ENCODE measurements at regions not wholly inside any gene's neighbourhood (a gene's known extent, or its start where the extent isn't known, plus 50 kb on each side); places are given as distances from the start of the nearest gene placed in this dataset.

DNA sequence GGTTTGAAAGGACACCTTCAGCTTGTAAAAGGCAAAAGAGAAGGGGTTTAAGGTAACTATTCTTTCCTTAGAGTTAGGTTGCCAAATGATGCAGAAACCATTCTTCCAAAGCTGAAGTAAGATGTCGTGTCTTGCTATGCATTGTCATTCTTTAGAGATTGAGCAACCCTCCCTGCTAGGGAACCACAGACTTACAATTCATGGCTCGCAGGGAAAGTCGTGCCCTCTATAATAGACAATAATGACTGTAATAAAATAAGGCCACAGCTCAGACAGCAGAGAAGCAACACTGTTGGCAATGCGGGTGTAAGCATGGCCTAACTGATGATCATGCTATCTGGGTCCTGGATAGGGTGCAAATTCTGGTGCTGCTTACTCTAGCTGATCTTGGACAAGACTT, 129.6 kb upstream of the CDH13 start:
- no peak for DNase-seq (ENCODE audit: low read depth)

DNA sequence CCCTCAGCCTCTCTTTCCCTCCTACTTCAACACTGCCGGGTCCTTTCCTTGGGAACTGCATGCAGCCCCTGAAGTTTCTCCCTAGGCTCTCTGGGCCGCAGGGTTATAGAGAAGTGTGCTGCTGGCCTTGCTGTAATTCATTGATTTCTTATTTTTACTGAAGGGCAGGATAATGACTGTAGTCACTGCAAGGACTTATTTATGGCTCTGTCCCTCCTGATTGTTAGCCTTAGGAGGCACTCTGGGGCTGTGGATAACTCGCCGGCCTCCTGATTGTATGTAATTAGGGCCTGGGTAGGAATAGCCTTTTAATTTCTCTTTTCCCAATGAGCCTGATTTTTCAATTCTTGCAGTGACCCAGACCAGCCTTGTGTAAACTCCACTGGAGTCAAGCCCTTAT, 138.3 kb upstream of the CDH13 start:
- no peak for DNase-seq (ENCODE audit: low read depth)

GRCh38 chr16:82481455-82481854, 145.3 kb upstream of the CDH13 start:
- DNase-seq (ENCODE audit: low read depth), result no peak

GRCh38 chr16:82476786-82477185, 150.0 kb upstream of the CDH13 start:
- no peak for DNase-seq (ENCODE audit: low read depth)

DNA sequence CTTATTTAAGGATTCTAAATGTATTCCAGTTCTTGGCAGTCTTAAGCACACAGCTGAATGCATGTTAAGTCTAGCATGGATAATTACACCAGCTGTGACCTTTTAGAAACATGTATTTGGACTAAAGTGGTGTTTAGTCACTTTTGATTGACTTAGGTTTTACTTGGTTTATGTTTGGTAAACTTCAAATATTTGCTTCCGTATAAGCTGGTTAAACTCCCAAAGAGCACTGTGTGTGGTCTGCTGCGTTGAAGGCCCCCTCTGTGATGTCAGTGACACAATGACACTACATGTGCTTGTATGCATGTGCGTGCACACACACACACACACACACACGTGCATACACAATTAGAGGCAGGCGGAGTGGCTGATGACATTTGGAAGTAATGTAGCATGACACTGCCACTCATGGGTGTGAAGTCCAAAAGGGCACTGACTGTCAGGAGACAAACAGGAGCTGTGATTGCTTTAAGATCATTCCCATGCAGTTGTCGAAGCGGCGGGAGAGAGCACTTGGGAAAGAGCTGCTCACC, 156.1 kb upstream of the CDH13 start:
- no peak for DNase-seq (ENCODE audit: low read depth)

- DNase-seq (ENCODE audit: low read depth), result no peak
Observed at GRCh38 chr16:82470016-82470415, 156.8 kb upstream of the CDH13 start.

DNA sequence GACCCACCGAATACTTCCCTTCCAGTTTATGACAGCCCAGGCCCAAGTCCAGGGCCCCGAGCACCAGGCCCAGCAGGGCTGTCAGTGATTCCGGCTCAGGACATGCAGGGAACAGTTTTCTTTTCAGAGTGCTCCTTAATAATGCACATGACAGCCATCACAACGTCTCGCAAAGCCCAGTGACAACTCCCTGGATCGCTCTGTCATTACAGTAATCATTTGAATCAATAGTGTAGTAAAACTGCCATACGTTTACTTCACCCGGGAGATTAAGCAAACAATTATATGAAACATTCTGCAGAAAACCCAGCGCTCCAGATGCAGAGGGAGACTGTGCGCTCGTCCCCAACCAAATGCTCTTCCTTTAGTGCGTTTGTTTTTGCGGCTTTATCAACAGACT, 162.6 kb upstream of the CDH13 start:
- DNase-seq (ENCODE audit: low read depth), result no peak

GRCh38 chr16:82460766-82461165, 166.0 kb upstream of the CDH13 start:
- DNase-seq (ENCODE audit: low read depth), result no peak

- no peak for DNase-seq (ENCODE audit: low read depth)
Observed at GRCh38 chr16:82459580-82460256, 167.1 kb upstream of the CDH13 start.

GRCh38 chr16:82456683-82457082, 170.1 kb upstream of the CDH13 start:
- DNase-seq (ENCODE audit: low read depth), result peak; percentile 1

GRCh38 chr16:82454566-82454965, 172.2 kb upstream of the CDH13 start:
- DNase-seq (ENCODE audit: low read depth), result no peak

- no peak for DNase-seq (ENCODE audit: low read depth)
Observed at GRCh38 chr16:82454152-82454551, 172.6 kb upstream of the CDH13 start.

GRCh38 chr16:82452004-82452756, 174.6 kb upstream of the CDH13 start:
- no peak for DNase-seq (ENCODE audit: low read depth)

DNA sequence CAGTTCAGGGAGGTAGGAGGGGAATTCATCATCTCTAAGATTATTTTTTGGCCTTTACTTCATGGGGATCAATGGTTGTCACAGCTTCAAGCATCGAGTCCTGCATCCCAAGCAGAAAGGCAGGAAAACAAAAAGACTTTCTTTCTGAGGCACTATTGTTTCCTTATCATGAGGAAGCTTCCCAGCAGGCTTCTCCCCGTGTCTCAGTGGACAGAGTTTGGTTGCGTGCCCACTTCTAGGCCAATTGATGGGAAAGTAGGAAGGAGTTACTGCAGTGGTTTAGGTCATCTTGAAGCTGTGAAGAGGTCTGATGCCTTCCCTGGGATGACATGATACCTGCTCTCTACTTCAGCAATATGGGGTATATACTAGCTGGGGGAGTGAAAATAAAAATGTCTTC, 175.3 kb upstream of the CDH13 start:
- DNase-seq (ENCODE audit: low read depth), result no peak

DNA sequence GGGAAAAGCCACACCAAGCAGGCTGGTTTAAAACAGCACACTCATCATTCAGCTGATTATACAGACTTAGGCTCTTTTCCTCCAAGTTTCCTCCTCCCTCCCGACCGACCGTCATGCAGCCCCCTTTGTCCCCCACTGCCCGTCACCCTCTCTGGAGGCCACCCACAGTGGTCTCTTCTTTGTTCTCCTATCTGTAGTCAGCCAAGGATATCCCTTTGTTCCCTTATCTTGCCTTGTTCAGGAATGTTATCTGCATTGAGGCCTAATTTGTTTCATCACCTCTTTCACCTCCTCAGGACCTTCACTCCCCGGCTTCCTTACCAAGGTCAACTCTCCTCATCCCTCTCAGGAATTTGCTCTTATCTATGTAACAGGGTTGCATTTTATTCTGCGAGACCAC, 186.4 kb upstream of the CDH13 start:
- no peak for DNase-seq (ENCODE audit: low read depth)

DNA sequence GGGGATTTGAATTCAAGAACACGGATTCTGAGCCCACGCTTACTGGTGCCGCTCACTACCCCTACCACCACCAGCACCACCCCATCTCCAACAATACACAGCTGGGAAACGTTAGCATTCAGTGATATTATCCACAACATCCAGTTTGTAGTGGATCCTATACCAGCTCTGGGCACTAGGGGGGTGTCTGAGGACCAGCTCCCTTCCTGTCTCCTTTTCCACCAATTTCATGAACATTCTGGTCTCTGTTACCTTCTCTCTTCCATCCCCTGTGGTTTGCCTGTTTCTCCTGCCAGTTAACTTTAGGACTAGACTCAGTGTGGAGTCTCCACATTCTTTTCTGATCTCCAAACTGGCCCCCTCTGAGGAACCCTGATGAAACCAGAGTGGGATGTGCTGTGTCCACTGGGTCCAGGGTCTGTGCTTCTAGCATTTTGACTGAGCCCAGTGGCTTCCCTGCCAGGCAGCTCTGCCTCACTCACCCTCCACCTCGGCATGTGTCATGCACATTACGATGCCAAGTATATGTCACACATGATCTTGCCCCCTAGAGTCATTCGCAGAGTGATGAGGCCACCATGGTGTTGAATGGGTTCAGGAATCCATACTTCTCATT, 187.0 kb upstream of the CDH13 start:
- DNase-seq (ENCODE audit: low read depth), result no peak

GRCh38 chr16:82433042-82433441, 193.7 kb upstream of the CDH13 start:
- DNase-seq (ENCODE audit: low read depth), result no peak

DNA sequence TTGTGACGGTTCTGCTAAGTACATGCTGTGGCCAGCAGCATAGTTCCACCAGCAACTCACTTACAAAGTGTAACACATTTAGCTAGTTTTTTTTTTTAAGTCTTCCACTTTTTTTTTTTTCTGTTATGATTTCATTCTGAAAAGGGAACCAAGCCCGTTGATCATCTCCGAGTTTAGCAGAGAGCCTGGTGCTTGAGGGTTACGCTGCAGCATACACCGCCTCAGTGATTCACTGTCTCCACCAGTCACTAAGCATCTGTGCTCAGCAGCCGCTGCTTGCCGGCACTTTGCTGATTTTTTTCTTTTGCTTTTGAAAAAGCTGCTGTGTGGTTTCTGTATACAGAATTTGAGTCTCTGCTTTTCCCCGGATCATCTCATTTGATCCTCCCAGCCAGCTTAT, 194.5 kb upstream of the CDH13 start:
- no peak for DNase-seq (ENCODE audit: low read depth)

GRCh38 chr16:82425661-82426060, 201.1 kb upstream of the CDH13 start:
- DNase-seq (ENCODE audit: low read depth), result no peak

- DNase-seq (ENCODE audit: low read depth), result no peak
Observed at GRCh38 chr16:82421851-82422250, 204.9 kb upstream of the CDH13 start.

DNA sequence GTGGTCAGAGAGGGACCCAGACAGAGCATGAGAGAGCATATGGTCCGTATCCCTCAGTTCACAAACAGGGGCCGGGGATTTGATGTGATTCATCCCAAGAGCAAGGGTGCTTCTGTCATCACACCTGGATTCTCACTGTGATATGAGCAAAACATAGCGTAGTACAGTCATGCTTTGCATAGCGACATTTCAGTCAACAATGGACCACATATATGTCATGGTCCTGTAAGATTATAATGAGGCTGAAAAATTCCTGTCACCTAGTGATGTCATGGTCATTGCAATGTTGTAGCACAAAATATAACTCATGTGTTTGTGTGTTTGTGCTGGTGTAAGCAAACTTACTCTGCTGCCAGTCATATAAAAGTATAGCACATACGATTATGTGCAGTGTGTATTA, 207.4 kb upstream of the CDH13 start:
- DNase-seq (ENCODE audit: low read depth), result no peak

DNA sequence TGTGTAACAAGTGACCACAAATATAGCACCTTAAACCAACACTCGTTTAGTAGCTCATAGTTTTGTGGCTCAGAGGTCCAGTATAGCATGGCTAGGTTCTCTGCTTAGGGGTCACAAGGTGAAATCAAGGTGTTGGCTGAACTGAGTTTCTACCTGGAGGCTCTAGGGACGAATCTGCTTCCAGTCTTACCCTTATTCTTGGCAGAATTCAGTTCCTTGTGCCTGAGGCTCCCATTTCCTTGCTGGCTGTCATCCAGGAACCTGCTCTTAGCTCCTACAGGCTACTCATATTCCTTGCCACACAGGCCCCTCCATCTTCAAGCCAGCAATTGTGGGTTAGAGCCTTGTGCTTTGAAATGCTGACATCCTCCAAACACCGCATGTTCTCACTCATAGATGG, 212.3 kb upstream of the CDH13 start:
- DNase-seq (ENCODE audit: low read depth), result no peak

DNA sequence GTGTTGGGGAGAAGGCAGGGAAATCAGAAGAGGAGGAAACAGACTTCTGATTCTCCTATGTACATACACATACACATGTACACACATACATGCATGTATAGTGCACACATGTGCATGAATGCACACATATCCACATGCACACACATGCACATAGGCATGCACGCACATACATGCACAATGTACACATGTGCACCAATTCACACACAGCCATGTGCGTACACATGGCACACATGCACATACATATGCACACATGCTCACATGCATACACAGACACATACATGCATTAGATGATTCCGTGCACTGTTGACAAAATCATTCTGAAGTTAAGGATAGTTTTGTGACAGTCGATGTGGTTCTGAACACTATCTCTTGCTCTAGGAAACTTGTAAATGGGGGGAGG, 214.0 kb upstream of the CDH13 start:
- no peak for DNase-seq (ENCODE audit: low read depth)
